OCI-LY7 (cell line): ENCODE measurements at regions not wholly inside any gene's neighbourhood (a gene's known extent, or its start where the extent isn't known, plus 50 kb on each side); places are given as distances from the start of the nearest gene placed in this dataset.

Source experiments
- CTCF ChIP-seq: fragments of 200-600 bp; sonication (generic); conservative IDR thresholded peaks from 2 replicates; pipeline ENCODE4 v1.5.1; 2014; ENCODE audit warnings: mild to moderate bottlenecking, antibody characterized with exemption, low read length, moderate library complexity, mixed read lengths
- EZH2phosphoT487 ChIP-seq: fragments of 200-600 bp; sonication (generic); IDR thresholded peaks from 2 replicates; pipeline ENCODE4 v1.6.1; 2018; ENCODE audit warnings: low read depth, borderline replicate concordance, mild to moderate bottlenecking, mixed run types, antibody characterized with exemption, low read length, moderate library complexity, mixed read lengths

DNA sequence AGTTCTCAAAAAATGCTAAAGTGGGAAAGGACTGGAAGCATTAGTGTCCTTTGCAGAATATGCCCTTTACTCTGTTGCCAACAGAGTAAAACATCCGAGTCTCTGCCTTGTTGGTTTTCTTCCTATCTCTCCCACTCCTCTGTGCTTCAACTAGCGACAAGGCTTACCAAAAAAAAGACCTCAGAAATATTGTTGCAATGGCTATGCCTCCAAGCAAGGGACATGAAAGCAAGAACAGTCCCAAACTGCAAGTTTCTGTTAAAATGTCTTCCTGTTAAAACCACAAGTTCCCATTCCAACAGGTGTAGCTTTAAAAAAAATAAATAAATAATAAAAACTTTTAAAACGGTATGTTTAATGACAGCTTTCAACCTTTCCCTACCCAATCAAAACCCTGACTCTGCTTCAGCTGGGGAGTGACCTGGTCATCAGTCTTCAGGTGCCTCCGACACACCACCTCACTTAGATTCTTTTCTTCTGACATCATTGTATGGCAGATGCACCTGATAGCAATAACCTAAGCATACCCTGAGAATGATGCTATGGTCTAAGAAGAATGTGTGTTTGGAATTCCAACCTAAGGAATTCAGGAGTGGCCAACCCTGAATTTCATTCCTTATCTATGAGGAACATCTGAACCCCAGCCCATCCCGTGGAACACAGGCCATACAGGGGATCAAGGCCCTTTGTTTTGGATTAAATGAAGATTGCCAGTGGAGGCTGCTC is 81.0 kb downstream of the RPS29 start:
- no peak for TF ChIP-seq CTCF
- no peak for TF ChIP-seq EZH2phosphoT487
